ENCODE measurements at regions not wholly inside any gene's neighbourhood (a gene's known extent, or its start where the extent isn't known, plus 50 kb on each side); places are given as distances from the start of the nearest gene placed in this dataset.

DNA sequence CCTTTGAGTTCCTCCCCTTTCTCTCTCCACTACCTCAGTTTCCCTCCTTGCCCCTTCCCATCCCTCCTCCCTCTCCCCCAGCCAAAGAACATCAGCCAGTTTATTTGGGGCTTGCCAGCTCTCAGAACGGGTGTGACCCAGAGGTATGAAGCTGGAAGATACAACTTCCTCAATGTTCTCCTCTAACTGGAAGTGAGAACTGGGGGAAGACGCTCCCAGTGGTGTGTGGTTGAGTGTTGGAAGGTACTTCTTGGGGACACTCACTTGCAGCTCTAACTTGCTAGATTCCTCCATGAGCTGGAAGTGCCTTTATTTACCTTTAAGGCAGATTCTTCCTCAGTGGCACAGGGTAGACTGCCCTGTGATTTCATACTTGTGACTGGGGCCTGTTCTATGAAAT lies 110.5 kb upstream of the HABP2 start:
- DNase-seq (no peak), ATAC-seq (no peak), FAIRE-seq (no peak)
- Histone ChIP-seq H3K9me3 (no peaks in the 10 kb centered on the region), H3K36me3 (no peaks in the 10 kb centered on the region), H3K27ac (no peak overlapping the region), H3K4me1 (peaks cover 0 to 13% (median 0%) of the 10 kb centered on the region in 3 donors), H3K27me3 (no peaks in the 10 kb centered on the region), H3K4me3 (no peak overlapping the region)
- WGBS, 2 donors = 87 to 91% methylated on average over 2 of the region's 2 CpGs
- intact Hi-C loops (cut with DNase I) = no loop called here
- TF ChIP-seq, protein P1, sequence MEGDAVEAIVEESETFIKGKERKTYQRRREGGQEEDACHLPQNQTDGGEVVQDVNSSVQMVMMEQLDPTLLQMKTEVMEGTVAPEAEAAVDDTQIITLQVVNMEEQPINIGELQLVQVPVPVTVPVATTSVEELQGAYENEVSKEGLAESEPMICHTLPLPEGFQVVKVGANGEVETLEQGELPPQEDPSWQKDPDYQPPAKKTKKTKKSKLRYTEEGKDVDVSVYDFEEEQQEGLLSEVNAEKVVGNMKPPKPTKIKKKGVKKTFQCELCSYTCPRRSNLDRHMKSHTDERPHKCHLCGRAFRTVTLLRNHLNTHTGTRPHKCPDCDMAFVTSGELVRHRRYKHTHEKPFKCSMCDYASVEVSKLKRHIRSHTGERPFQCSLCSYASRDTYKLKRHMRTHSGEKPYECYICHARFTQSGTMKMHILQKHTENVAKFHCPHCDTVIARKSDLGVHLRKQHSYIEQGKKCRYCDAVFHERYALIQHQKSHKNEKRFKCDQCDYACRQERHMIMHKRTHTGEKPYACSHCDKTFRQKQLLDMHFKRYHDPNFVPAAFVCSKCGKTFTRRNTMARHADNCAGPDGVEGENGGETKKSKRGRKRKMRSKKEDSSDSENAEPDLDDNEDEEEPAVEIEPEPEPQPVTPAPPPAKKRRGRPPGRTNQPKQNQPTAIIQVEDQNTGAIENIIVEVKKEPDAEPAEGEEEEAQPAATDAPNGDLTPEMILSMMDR (IDR thresholded peaks at IDR 0.05) = no peak

DNA sequence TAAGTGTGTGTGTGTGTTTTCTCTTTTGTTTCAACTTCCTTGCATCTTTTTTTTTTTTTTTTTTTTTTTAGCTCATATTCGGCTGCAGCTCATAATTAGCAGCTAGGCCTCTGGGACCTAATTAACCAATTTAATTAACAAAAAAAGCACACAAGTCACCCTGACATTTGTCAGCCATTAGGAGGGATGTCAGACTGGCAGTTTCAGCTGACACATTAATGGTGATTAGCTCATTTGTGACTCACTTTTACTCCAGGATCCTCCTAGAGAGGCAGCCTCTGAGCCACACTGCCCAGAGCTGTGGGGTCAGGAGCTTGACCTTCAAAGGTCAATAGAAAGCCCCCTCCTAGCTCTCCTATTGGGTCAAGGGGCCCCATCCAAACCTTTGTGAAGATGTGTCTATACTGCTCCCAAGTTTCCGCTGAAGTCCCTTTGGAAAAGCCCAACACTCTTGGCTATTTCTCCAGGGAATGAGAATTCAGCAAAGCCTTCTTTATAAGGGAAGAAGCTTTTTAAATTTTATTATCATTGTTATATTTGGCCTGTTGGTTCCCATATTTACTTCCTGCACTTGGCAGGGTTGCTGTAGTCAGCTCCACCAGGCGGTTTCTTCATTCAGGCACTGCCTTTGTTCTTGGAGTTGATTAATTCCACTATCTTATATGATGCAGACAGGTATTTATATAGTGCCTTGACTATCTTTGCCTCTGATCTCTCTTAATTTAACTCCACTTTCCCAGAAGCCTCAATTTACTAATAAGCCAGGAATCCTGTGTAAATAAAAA lies 109.5 kb upstream of the HABP2 start:
- WGBS, 2 donors = 84 to 86% methylated on average over 3 of the region's 3 CpGs
- no peak for ATAC-seq
- no peaks in the 10 kb centered on the region for H3K9me3 ChIP-seq
- TF ChIP-seq, protein P1 (IDR thresholded peaks at IDR 0.05) = no peak
- no peak for DNase-seq
- intact Hi-C loops (cut with DNase I) = no loop called here
- H3K27ac ChIP-seq = no peak overlapping the region
- peaks cover 0 to 13% (median 0%) of the 10 kb centered on the region in 3 donors for H3K4me1 ChIP-seq
- no peak for FAIRE-seq
- H3K27me3 ChIP-seq = no peaks in the 10 kb centered on the region
- no peak overlapping the region for H3K4me3 ChIP-seq
- H3K36me3 ChIP-seq = no peaks in the 10 kb centered on the region

DNA sequence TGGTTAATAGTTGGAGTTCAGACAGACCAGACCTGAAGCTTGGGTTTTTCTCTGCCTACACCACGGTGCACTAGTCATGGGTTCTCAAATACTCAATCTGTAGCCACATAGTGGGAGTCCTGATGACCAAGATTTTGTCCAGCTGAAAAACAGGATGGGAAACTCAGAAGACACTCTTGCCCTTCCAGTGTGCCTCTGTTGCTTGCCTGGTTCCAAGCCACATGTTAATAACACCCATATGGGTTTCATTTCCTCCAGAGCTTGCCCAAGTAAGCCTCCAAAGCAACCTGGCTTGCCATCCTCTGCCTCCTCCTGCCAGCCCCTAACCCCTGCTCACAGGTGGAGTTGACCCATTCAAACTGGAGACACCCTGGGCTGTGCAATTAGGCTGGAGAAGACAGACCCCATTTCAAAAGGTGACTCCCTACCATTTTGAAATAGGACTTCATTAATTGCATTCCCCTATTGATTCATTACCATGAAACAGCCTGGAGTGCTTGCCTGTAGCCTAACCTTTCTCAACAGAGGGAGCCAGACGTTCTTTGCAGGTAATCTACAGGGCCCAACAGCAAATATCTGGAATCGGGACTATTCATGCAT lies 108.0 kb upstream of the HABP2 start:
- no peak overlapping the region for H3K27ac ChIP-seq
- H3K4me3 ChIP-seq = no peak overlapping the region
- DNase-seq = no peak
- intact Hi-C loops (cut with DNase I) = no loop called here
- no peaks in the 10 kb centered on the region for H3K9me3 ChIP-seq
- ATAC-seq = no peak
- FAIRE-seq = no peak
- WGBS, 2 donors = 90 to 94% methylated on average over 3 of the region's 3 CpGs
- H3K4me1 ChIP-seq = peaks cover 0 to 13% (median 0%) of the 10 kb centered on the region in 3 donors
- H3K36me3 ChIP-seq = no peaks in the 10 kb centered on the region
- TF ChIP-seq, protein P1 (IDR thresholded peaks at IDR 0.05) = no peak
- H3K27me3 ChIP-seq = no peaks in the 10 kb centered on the region

DNA sequence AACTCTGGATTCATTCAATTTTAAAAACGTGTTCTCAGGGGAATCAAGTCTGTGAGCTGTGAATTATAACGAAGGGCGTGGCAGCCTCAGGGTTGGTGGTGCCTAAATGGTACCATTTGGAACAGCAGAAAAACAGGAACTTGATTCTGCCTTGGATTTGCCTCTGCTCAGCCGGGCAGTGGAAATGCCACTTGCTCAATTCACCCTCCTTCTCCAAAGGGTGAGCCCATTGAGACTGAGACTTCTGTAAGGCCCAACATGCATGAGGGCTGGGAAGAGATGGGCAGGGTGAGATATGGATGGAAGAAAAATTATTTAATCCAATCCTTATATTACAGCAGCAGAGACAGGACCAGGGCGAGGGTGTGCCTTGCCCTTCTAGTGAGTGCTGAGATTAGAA lies 107.1 kb upstream of the HABP2 start:
- WGBS, 2 donors = 92 to 96% methylated on average over 5 of the region's 5 CpGs
- Histone ChIP-seq H3K27ac (no peak overlapping the region), H3K4me1 (peaks cover 0 to 13% (median 0%) of the 10 kb centered on the region in 3 donors), H3K27me3 (no peaks in the 10 kb centered on the region), H3K9me3 (no peaks in the 10 kb centered on the region), H3K4me3 (no peak overlapping the region), H3K36me3 (no peaks in the 10 kb centered on the region)
- ATAC-seq (no peak), FAIRE-seq (no peak), DNase-seq (no peak)
- intact Hi-C loops (cut with DNase I) = no loop called here
- TF ChIP-seq, protein P1 (IDR thresholded peaks at IDR 0.05) = no peak

DNA sequence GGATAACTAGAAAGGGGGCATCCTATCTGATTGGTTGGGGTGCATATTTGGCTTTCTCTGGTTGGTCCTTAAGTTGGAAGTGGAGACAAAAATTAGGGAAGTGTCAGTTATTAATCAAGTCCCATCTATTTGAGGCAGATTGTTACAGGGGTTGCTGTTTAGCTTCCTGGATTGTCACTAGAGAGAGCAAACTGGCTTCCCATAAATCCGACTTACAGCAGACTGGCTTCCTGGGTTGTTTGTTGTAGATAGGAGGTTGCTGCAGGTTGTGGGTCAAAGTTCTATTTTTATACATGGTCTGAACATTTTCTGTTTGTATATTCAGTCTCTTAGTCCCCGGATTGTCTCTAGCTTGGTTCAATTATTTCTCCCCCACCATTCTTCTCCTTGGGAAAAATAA lies 106.1 kb upstream of the HABP2 start:
- Histone ChIP-seq H3K4me1 (peaks cover 0 to 13% (median 0%) of the 10 kb centered on the region in 3 donors), H3K27me3 (no peaks in the 10 kb centered on the region), H3K36me3 (no peaks in the 10 kb centered on the region), H3K4me3 (no peak overlapping the region), H3K27ac (no peak overlapping the region), H3K9me3 (no peaks in the 10 kb centered on the region)
- TF ChIP-seq, protein P1 (IDR thresholded peaks at IDR 0.05) = no peak
- DNase-seq = no peak
- WGBS, 2 donors = 36 to 38% methylated on average over 2 of the region's 2 CpGs
- no peak for FAIRE-seq
- intact Hi-C loops (cut with DNase I) = no loop called here
- ATAC-seq = peak in 3 of 4 donors; percentile 61 to 74 (median 63)

Data from pancreas (tissue), 10 donors.